Liver (tissue), 3 donors: ENCODE measurements at regions not wholly inside any gene's neighbourhood (a gene's known extent, or its start where the extent isn't known, plus 50 kb on each side); places are given as distances from the start of the nearest gene placed in this dataset.

Experiments
- RAD21 ChIP-seq, 2 donors: IDR thresholded peaks; 2 replicates each; pipeline ENCODE4 v1.6.1; 2016; ENCODE audit warnings: antibody characterized with exemption in 2 of 2, mild to moderate bottlenecking in 2 of 2
- RXRA ChIP-seq, 2 donors: IDR thresholded peaks; 2 replicates each; pipeline ENCODE4 v1.6.1; 2017 to 2018; ENCODE audit warnings: antibody characterized with exemption in 2 of 2, mild to moderate bottlenecking in 1 of 2
- TAF1 ChIP-seq: conservative IDR thresholded peaks from 2 replicates; pipeline ENCODE4 v1.6.1; 2016; ENCODE audit warnings: antibody characterized with exemption, mild to moderate bottlenecking
- TF ChIP-seq, protein P1 (sequence below): fragments of 150-350 bp; IDR thresholded peaks from 2 replicates; pipeline ENCODE4 v1.5.1; 2017; ENCODE audit warnings: improper control_type of control experiment, low read depth, low read length; ENCODE audit not compliant: missing input control
- TF ChIP-seq, protein P2 (sequence below): IDR thresholded peaks from 2 replicates; pipeline ENCODE4 v1.6.1; 2016; ENCODE audit warnings: antibody characterized with exemption
- donor health status: healthy.
- donor health status: healthy.

DNA sequence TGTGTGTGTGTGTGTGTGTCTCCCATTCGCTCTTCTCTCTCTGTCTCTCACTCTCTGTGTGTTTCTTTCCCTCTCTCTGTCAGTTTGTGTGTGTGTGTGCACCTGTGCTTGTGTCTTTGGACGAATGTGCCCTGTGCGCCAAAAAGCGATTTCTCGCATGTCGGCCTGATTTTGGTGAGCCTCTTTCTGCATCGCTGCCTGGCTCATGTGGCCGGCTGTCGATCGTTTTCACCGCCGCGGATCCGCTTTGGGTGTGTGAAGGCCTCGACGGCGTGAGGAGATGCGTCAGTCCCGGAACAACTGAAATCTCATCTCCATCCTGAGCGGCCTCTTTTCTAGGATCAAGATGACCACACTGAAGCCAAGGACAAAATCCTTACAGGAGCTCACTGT, 609.0 kb downstream of the KCNJ18 start:
- TF ChIP-seq RAD21 (IDR thresholded peaks at IDR 0.05) (no peak), TAF1 (no peak), RXRA (IDR thresholded peaks at IDR 0.05) (no peak)
- TF ChIP-seq, protein P1, sequence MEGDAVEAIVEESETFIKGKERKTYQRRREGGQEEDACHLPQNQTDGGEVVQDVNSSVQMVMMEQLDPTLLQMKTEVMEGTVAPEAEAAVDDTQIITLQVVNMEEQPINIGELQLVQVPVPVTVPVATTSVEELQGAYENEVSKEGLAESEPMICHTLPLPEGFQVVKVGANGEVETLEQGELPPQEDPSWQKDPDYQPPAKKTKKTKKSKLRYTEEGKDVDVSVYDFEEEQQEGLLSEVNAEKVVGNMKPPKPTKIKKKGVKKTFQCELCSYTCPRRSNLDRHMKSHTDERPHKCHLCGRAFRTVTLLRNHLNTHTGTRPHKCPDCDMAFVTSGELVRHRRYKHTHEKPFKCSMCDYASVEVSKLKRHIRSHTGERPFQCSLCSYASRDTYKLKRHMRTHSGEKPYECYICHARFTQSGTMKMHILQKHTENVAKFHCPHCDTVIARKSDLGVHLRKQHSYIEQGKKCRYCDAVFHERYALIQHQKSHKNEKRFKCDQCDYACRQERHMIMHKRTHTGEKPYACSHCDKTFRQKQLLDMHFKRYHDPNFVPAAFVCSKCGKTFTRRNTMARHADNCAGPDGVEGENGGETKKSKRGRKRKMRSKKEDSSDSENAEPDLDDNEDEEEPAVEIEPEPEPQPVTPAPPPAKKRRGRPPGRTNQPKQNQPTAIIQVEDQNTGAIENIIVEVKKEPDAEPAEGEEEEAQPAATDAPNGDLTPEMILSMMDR = no peak
- TF ChIP-seq, protein P2, sequence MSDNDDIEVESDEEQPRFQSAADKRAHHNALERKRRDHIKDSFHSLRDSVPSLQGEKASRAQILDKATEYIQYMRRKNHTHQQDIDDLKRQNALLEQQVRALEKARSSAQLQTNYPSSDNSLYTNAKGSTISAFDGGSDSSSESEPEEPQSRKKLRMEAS = no peak
